ENCODE measurements at regions not wholly inside any gene's neighbourhood (a gene's known extent, or its start where the extent isn't known, plus 50 kb on each side); places are given as distances from the start of the nearest gene placed in this dataset.

GRCh38 chr20:60589623-60590022, 631.4 kb downstream of the CDH26 start:
- intact Hi-C loops (cut with DNase I): no loop called here

DNA sequence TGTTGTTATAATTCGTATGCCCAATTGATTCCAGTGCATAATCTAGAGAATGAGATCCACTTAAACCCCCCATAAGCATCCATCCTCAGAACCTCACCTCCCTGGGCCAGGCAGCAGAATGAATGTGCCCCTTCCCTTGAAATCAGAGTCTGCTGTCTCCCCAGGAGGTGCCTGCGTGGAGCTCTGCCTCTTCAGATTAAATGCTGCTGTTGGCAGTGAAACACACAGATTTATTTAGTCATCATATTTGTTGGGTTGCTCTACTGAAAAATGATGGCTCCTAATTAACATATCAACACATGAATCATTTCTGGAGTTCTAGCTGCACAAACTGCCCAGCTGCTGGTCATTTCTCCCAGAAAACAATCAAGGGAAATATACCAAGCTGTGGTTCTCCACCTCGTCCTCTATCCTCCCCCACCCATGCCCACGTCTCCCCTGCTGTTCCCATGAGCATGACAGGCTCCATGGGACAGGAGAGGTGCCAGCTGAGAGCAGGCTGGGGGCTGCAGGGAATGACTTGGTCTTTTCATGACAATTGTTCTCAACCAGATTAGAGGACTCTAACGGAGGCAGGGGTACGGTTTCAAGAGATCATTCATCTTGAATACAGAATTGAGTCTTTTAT, 633.1 kb downstream of the CDH26 start:
- no peak for DNase-seq (ENCODE audit: low spot score)
- intact Hi-C loops (cut with DNase I): no loop called here

More at GRCh38 chr20:60589623-60590022, 631.4 kb downstream of the CDH26 start:
- DNase-seq (ENCODE audit: low spot score): no peak

- no peak for DNase-seq (ENCODE audit: low spot score)
- intact Hi-C loops (cut with DNase I): no loop called here
Measured at GRCh38 chr20:60598528-60598927, 640.3 kb downstream of the CDH26 start.

GRCh38 chr20:60599381-60599780, 641.2 kb downstream of the CDH26 start:
- intact Hi-C loops (cut with DNase I): no loop called here
- DNase-seq (ENCODE audit: low spot score): no peak

- no peak for DNase-seq (ENCODE audit: low spot score)
Measured at GRCh38 chr20:60600036-60600435, 641.8 kb downstream of the CDH26 start.

GRCh38 chr20:60624066-60624465, 628.0 kb upstream of the CDH4 start:
- intact Hi-C loops (cut with DNase I): no loop called here
- DNase-seq (ENCODE audit: low spot score): no peak

More at GRCh38 chr20:60600036-60600435, 641.8 kb downstream of the CDH26 start:
- intact Hi-C loops (cut with DNase I): no loop called here

DNA sequence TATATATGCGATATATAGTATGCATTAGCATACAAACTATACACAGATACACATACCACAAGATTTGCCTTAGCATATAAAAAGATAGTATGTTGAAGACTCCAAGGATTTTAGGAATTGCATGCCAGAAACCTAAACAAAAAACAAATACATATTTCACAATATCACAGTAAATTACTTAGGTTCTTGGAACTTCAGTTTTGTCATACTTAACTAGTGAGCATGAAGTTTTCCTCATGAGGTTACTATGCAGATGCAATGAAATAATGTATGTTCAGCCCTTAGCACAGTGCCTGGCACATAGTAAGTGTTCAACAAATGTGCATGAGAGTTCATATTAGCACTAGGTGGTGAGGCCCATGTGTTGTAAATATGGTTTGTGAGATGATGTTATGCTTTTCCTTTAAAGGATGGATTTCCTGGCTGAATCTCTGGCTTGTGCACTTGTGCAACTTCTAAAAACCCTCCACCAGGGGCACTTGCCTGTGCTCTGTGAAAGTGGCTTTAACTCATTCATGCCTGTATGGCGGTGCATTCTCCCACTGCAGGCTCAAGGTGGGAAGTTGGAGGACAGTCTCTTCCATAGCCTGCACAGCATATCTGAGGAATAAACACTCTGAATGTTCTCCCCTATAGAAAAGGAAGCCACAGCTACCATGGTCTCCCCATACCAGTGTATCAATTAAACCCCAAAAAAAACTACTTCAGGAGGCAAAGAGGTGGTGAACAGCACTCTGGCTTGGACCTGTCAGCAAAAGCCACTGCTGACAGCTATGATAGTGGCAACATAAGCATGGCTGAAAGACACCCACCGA, 624.1 kb upstream of the CDH4 start:
- DNase-seq (ENCODE audit: low spot score): no peak
- intact Hi-C loops (cut with DNase I): no loop called here

DNA sequence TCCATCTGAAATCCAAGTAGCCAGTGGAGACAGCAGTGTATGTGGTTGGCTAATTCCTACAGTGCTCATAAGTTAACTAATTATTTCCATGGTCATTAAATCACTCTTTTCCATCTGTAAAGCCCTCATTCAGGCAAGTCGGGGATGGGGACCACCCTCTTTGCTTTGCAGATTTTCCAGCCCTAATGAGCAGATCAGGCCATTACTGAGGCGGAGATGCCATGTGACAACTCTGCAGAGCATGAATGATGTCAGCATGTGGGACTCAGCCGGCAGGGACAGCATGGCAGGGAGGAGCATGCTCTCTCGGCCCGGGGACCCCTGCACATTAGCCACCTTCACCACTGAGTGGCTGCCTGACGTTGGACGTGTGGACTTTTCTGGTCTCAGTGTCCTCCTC, 623.3 kb upstream of the CDH4 start:
- DNase-seq (ENCODE audit: low spot score): no peak
- intact Hi-C loops (cut with DNase I): no loop called here

DNA sequence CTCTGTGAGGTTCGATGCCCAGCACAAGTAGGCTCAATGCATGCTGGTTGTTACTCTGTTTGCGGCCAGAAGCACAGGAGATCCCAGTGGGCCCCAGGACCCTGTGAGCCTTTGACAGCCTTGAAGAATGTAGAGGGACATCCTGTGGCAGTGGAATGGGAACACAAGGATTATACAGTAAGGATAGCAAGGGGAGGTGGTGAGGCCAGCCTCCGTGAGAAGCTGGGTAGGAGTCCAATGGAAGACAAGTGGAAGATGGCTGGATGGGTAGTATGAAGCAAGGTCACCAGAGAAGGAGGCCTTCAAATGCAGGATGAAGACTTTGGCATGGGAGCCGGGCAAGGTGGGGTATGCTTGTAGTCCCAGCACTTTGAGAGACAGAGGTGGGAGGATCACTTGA, 622.9 kb upstream of the CDH4 start:
- intact Hi-C loops (cut with DNase I): no loop called here
- no peak for DNase-seq (ENCODE audit: low spot score)

- intact Hi-C loops (cut with DNase I): loop anchor here in 1 of 2 donors (2.0 kb wide), 1 partner anchor 46 kb away; no protein-coding TSS in a partner anchor
- no peak for DNase-seq (ENCODE audit: low spot score)
Measured at GRCh38 chr20:60630609-60631008, 621.5 kb upstream of the CDH4 start.

DNA sequence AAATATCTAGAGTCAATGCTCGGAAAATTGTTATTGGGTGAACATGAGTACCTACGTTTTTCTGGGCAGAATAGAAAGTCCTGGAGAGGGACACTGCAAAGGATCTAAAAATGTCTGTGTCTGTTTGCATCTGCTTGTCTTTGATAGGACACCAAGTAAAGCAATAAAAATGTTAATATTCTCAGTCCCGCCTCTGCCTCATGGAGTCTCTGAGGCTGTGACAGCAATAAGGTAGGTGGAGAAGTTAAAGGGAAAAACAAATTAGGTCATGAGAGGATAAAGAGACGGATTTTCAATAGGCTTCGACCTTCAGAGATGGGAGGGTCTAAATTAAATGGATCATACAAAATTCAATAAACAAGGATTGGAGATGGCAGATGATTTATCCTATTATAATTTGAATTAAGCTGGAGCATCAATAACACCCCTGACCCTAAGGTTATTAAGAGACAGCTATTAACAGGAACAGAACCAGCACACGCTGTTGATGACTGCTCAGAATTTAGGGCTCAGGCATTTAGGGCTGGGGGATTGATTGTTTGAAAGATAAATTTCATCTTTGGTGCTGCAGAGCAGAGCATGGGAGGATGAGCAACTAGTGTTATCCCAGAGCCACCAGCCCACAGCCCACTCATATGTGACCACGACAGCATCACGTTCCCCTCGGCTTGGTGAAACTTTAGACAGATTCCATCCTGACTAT, 620.3 kb upstream of the CDH4 start:
- DNase-seq (ENCODE audit: low spot score): no peak
- intact Hi-C loops (cut with DNase I): loop anchor here in 1 of 2 donors (2.0 kb wide), 1 partner anchor 47 kb away; no protein-coding TSS in a partner anchor

GRCh38 chr20:60632391-60633262, 619.4 kb upstream of the CDH4 start:
- intact Hi-C loops (cut with DNase I): no loop called here
- DNase-seq (ENCODE audit: low spot score): no peak

- intact Hi-C loops (cut with DNase I): no loop called here
- DNase-seq (ENCODE audit: low spot score): no peak
Measured at GRCh38 chr20:60634491-60635172, 617.4 kb upstream of the CDH4 start.

DNA sequence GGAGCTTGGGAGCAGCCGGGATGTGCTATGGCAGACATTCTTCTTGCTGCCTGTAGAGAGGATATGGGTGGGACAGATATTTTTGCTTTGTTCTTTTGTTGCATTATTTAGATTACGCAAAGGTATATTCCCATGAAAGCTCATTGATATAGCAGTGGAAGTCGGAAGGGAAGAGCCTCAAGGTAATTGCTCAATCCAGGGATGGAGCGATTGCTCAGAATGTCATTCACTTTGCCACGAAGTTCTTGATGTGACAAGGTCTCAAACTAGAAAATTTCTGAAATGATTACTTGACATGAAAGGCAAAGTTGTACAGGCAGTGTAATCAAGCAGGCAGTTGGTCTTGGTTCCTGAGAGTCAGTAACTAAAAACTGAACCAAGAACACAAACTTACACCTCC, 615.6 kb upstream of the CDH4 start:
- intact Hi-C loops (cut with DNase I): no loop called here
- no peak for DNase-seq (ENCODE audit: low spot score)

DNA sequence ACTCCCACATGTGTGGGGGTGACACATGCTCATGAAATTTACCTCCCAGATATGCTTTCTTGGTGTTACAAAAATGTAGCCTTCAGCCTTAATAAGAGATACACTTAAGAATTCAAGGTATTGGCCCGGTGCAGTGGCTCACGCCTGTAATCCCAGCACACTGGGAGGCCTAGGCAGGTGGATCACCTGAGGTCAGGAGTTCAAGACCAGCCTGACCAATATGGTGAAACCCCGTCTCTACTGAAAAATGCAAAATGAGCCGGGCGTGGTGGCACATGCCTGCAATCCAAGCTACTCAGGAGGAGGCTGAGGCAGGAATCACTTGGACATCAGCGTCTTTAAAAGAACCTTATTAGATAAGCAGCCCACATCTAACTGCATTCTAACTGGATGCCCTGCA, 614.3 kb upstream of the CDH4 start:
- DNase-seq (ENCODE audit: low spot score): no peak
- intact Hi-C loops (cut with DNase I): no loop called here

- intact Hi-C loops (cut with DNase I): no loop called here
- DNase-seq (ENCODE audit: low spot score): no peak
Measured at GRCh38 chr20:60638430-60639098, 613.5 kb upstream of the CDH4 start.

DNA sequence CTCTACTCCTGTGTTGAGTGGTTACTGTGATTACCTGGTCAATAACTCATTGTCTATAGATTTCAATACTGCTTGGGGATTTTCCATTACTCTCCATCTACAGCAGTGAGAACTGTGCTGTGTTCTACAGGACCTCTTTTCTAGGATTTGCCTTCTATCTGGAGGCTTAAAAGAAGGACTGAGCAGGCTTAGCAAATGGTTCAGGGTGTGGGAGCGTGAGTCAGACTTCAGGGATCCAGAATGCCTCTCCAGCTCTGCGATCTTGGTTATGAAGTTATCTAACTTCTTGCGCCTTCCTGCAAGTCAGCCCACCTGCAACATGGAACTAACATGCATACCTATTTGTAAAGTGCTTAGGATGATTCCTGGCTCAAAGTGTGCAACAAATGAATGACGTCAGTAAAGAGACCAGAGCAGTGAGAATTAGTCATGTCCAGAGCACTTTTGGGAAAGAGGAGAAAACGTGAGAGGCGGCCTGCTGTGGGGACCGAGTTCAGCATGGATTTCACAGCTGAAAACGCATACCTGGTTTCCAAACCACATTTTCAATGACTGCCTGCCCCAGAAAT, 610.1 kb upstream of the CDH4 start:
- no peak for DNase-seq (ENCODE audit: low spot score)
- intact Hi-C loops (cut with DNase I): no loop called here

GRCh38 chr20:60642541-60642940, 609.5 kb upstream of the CDH4 start:
- intact Hi-C loops (cut with DNase I): no loop called here
- no peak for DNase-seq (ENCODE audit: low spot score)

Measured in posterior vena cava (tissue), 2 donors.